Inferior parietal cortex (tissue), 1 donor: ENCODE measurements at regions not wholly inside any gene's neighbourhood (a gene's known extent, or its start where the extent isn't known, plus 50 kb on each side); places are given as distances from the start of the nearest gene placed in this dataset.

Experiments used
- DNase-seq: peaks from one replicate; pipeline ENCODE4 v3.0.0-alpha.2; 2016; ENCODE audit errors: extremely low spot score

GRCh38 chr10:116792817-116793216 lies 50.5 kb upstream of the HSPA12A start:
- no peak for DNase-seq

- DNase-seq = no peak
These were observed 52.8 kb upstream of the ENO4 start for GRCh38 chr10:116796469-116796868.

- DNase-seq = peak; percentile 90
These were observed 52.3 kb upstream of the ENO4 start for GRCh38 chr10:116796910-116797513.

GRCh38 chr10:116798859-116799258 lies 50.4 kb upstream of the ENO4 start:
- DNase-seq = no peak
